PC-9 (cell line): ENCODE measurements at regions not wholly inside any gene's neighbourhood (a gene's known extent, or its start where the extent isn't known, plus 50 kb on each side); places are given as distances from the start of the nearest gene placed in this dataset.

Experiments used
- BruUV-seq: library from RNA; stranded (reverse); fragments of 400-500 nt; replicated peaks from 2 replicates; lab custom pipeline; 2021; lab: Mats Ljungman, UMichigan
- CTCF ChIA-PET: fragments of 300-600 bp; sonication (Branson Sonifier 250); formaldehyde crosslinking; loops from one replicate; lab custom pipeline; 2022; ENCODE audit warnings: antibody characterized with exemption; lab: Charles Lee
- POLR2A ChIA-PET: fragments of 300-600 bp; sonication (Branson Sonifier 250); formaldehyde crosslinking; loops from one replicate; lab custom pipeline; 2022; ENCODE audit warnings: antibody characterized with exemption; ENCODE audit not compliant: unreplicated experiment; lab: Charles Lee
- DNase-seq, 2 experiments: peaks; one replicate each; pipeline versions ENCODE4 v3.0.0 to v3.0.0-alpha.2; 2015 to 2022; ENCODE audit warnings: mixed read lengths in 1 of 2
- H2AFZ ChIP-seq: fragments of 200-600 bp; sonication (generic); 2 replicates; pipeline ENCODE4 v1.8.1; 2017; ENCODE audit warnings: antibody characterized with exemption
- H3F3A ChIP-seq: fragments of 200-600 bp; sonication (generic); 2 replicates; pipeline ENCODE4 v1.8.1; 2017; ENCODE audit warnings: antibody characterized with exemption, mild to moderate bottlenecking, low read depth; ENCODE audit not compliant: insufficient read depth
- H3K27ac ChIP-seq: fragments of 200-600 bp; sonication (generic); 2 replicates; pipeline ENCODE4 v1.6.1; 2016; ENCODE audit warnings: mixed run types
- H3K27me3 ChIP-seq: fragments of 200-600 bp; sonication (generic); 2 replicates; pipeline ENCODE4 v1.6.1; 2016; ENCODE audit warnings: low read depth, mixed run types; ENCODE audit not compliant: insufficient read depth
- H3K36me3 ChIP-seq: fragments of 200-600 bp; sonication (generic); 2 replicates; pipeline ENCODE4 v1.6.1; 2016; ENCODE audit warnings: low read depth, mixed run types
- H3K4me1 ChIP-seq: fragments of 200-600 bp; sonication (generic); replicated peaks from 2 replicates; pipeline ENCODE4 v1.6.1; 2016; ENCODE audit warnings: mixed run types; ENCODE audit not compliant: insufficient read depth
- H3K4me2 ChIP-seq: fragments of 200-600 bp; sonication (generic); 2 replicates; pipeline ENCODE4 v1.6.1; 2017; ENCODE audit warnings: mixed run types
- H3K4me3 ChIP-seq: fragments of 200-600 bp; sonication (generic); 2 replicates; pipeline ENCODE4 v1.6.1; 2016; ENCODE audit warnings: mixed run types
- H3K79me2 ChIP-seq: fragments of 200-600 bp; sonication (generic); 2 replicates; pipeline ENCODE4 v1.6.1; 2017; ENCODE audit warnings: low read depth, mixed run types
- H3K9me2 ChIP-seq: fragments of 200-600 bp; sonication (generic); 2 replicates; pipeline ENCODE4 v1.8.1; 2017; ENCODE audit warnings: mild to moderate bottlenecking; ENCODE audit not compliant: insufficient read depth
- H3K9me3 ChIP-seq: fragments of 200-600 bp; sonication (generic); 2 replicates; pipeline ENCODE4 v1.8.1; 2016; ENCODE audit warnings: low read depth; ENCODE audit not compliant: insufficient read depth
- H4K20me1 ChIP-seq: fragments of 200-600 bp; sonication (generic); 2 replicates; pipeline ENCODE4 v1.8.1; 2017; ENCODE audit not compliant: insufficient read depth
- EZH2 ChIP-seq: fragments of 200-600 bp; sonication (generic); IDR thresholded peaks from 2 replicates; pipeline ENCODE4 v1.8.0; 2017; ENCODE audit warnings: antibody characterized with exemption, low read depth
- intact Hi-C: fragments of 100-400 bp; cut with micrococcal nuclease; formaldehyde crosslinking; loops from one replicate; pipeline ENCODE4 v1.10.0; 2022; ENCODE audit not compliant: unreplicated experiment
- TF ChIP-seq, protein P1 (sequence below): fragments of 200-600 bp; sonication (generic); conservative IDR thresholded peaks from 2 replicates; pipeline ENCODE4 v1.6.1; 2017; ENCODE audit warnings: mixed run types, antibody characterized with exemption, mild to moderate bottlenecking, moderate library complexity

DNA sequence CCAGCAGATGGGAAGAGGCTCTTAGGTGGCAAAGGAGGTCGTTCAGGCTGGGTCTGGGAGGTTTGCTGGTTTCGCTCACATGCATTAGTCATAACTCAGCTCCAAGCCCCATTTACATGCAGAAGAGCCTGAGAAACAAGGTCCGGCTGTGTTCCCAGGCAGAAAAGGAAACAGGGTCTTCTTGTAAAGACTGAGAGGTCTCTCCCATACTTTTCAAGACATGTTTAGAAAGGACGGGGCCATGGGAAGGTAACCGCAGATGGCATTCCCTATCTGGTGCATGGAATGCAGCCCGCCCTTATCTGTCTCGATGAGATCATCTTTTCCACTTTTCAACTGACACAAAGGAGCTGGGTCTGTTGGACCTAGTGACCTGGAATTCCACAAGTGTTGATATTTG, 389.0 kb upstream of the CDH11 start:
- no peak for TF ChIP-seq EZH2
- TF ChIP-seq, protein P1, sequence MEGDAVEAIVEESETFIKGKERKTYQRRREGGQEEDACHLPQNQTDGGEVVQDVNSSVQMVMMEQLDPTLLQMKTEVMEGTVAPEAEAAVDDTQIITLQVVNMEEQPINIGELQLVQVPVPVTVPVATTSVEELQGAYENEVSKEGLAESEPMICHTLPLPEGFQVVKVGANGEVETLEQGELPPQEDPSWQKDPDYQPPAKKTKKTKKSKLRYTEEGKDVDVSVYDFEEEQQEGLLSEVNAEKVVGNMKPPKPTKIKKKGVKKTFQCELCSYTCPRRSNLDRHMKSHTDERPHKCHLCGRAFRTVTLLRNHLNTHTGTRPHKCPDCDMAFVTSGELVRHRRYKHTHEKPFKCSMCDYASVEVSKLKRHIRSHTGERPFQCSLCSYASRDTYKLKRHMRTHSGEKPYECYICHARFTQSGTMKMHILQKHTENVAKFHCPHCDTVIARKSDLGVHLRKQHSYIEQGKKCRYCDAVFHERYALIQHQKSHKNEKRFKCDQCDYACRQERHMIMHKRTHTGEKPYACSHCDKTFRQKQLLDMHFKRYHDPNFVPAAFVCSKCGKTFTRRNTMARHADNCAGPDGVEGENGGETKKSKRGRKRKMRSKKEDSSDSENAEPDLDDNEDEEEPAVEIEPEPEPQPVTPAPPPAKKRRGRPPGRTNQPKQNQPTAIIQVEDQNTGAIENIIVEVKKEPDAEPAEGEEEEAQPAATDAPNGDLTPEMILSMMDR: no peak
- no peak for DNase-seq
- Histone ChIP-seq H3K9me3 (no peaks in the 10 kb centered on the region), H3K4me3 (no peak overlapping the region), H3K27ac (no peak overlapping the region), H3K36me3 (no peaks in the 10 kb centered on the region), H3F3A (no peaks in the 10 kb centered on the region), H4K20me1 (no peaks in the 10 kb centered on the region), H3K4me2 (no peak overlapping the region), H3K79me2 (no peaks in the 10 kb centered on the region), H3K9me2 (no peaks in the 10 kb centered on the region), H2AFZ (no peak overlapping the region), H3K4me1 (no peaks in the 10 kb centered on the region), H3K27me3 (no peaks in the 10 kb centered on the region)
- intact Hi-C loops: no loop called here
- BruUV-seq: no TSS peak
- CTCF ChIA-PET: no interaction called here
- POLR2A ChIA-PET: no interaction called here

DNA sequence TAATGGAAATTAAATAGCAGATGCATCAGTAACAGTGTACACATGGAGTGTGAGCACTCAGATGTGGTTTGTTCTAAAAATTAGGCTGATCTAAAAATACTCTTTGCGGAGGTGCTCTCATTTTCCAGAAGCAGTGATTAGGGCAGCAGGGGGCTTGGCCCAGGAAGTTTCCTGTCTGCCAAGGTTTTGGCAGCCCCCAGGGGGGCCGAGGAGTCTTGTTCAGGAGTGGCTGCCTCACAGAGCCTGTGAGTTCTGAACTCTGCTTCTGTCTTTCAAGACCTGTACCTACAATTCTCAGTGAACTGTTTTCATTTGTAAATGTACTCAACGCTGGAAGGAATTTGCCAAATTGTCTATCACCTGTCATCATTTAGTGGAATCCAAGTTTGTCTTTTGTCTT, 388.4 kb upstream of the CDH11 start:
- Histone ChIP-seq H4K20me1 (no peaks in the 10 kb centered on the region), H3F3A (no peaks in the 10 kb centered on the region), H3K79me2 (no peaks in the 10 kb centered on the region), H3K9me3 (no peaks in the 10 kb centered on the region), H2AFZ (no peak overlapping the region), H3K4me3 (no peak overlapping the region), H3K27ac (no peak overlapping the region), H3K4me1 (no peaks in the 10 kb centered on the region), H3K9me2 (no peaks in the 10 kb centered on the region), H3K27me3 (no peaks in the 10 kb centered on the region), H3K36me3 (no peaks in the 10 kb centered on the region), H3K4me2 (no peak overlapping the region)
- no TSS peak for BruUV-seq
- intact Hi-C loops: no loop called here
- TF ChIP-seq EZH2: no peak
- TF ChIP-seq, protein P1: no peak
- DNase-seq: no peak
- CTCF ChIA-PET: no interaction called here
- POLR2A ChIA-PET: no interaction called here

DNA sequence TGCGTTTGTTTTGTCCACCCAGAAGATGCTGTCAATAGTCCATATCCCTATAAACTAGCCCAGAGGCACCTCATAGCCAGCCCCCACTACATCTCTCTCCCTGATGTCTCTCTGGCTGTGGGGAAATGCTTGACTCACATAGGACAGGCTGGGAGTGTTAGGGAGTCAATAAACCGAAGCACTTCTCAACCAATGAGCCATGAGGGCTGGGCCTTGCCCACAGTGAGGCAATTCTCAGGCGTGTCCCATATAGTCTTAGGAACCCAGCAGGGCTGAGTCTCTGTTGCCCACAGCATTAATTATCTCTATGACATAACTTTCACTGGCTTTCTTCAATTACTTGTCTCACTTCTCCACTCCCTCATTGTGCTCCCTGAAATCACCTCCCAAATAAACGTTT, 387.3 kb upstream of the CDH11 start:
- DNase-seq: no peak
- H3K4me1 ChIP-seq: no peaks in the 10 kb centered on the region
- no peaks in the 10 kb centered on the region for H3F3A ChIP-seq
- POLR2A ChIA-PET: no interaction called here
- CTCF ChIA-PET: no interaction called here
- H3K9me2 ChIP-seq: no peaks in the 10 kb centered on the region
- no peaks in the 10 kb centered on the region for H3K36me3 ChIP-seq
- no peaks in the 10 kb centered on the region for H4K20me1 ChIP-seq
- no TSS peak for BruUV-seq
- H3K27ac ChIP-seq: no peak overlapping the region
- no peaks in the 10 kb centered on the region for H3K27me3 ChIP-seq
- H3K9me3 ChIP-seq: no peaks in the 10 kb centered on the region
- H3K4me3 ChIP-seq: no peak overlapping the region
- intact Hi-C loops: no loop called here
- no peak overlapping the region for H3K4me2 ChIP-seq
- no peak overlapping the region for H2AFZ ChIP-seq
- TF ChIP-seq, protein P1: no peak
- no peak for TF ChIP-seq EZH2
- no peaks in the 10 kb centered on the region for H3K79me2 ChIP-seq
